Choroid plexus epithelial cell (primary cell): ENCODE measurements at regions not wholly inside any gene's neighbourhood (a gene's known extent, or its start where the extent isn't known, plus 50 kb on each side); places are given as distances from the start of the nearest gene placed in this dataset.
"Not testable (repeated sequence)": the region's sequence is repeated elsewhere in the genome, so short reads cannot be mapped to it uniquely, and the experiment has no call there.

Source experiments
- DNase-seq: peaks from one replicate; pipeline ENCODE4 v3.0.0-alpha.2; 2010; ENCODE audit warnings: low read depth
- H3K4me3 ChIP-seq: 2 replicates; pipeline ENCODE4 v1.5.1; 2011; ENCODE audit warnings: low read depth, mild to moderate bottlenecking, control low read depth, low read length, moderate library complexity
- TF ChIP-seq, protein P1 (sequence below): conservative IDR thresholded peaks from 2 replicates; pipeline ENCODE4 v1.5.1; 2011; ENCODE audit warnings: low read depth, mild to moderate bottlenecking, control low read depth, inconsistent platforms, low read length, moderate library complexity

DNA sequence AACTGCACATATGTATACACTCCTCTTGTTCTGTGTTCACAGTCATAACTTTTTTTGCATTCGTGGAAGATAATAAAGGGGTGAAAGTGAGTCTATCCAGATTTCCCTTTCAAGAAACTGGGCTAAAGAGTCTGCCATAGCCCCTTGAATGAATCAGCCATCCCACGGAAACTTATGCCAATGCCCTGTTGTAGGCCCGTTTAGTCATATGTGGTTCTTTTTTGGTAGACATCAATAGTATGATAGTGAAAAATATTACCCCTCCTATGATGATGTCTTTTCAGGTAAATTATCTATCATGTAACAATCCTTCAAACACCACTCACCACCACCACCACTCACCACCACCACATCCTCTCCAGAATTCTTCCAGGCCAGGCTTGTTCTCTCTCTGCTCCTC, 99.9 kb upstream of the MYLIP start:
- no peak for DNase-seq
- TF ChIP-seq, protein P1, sequence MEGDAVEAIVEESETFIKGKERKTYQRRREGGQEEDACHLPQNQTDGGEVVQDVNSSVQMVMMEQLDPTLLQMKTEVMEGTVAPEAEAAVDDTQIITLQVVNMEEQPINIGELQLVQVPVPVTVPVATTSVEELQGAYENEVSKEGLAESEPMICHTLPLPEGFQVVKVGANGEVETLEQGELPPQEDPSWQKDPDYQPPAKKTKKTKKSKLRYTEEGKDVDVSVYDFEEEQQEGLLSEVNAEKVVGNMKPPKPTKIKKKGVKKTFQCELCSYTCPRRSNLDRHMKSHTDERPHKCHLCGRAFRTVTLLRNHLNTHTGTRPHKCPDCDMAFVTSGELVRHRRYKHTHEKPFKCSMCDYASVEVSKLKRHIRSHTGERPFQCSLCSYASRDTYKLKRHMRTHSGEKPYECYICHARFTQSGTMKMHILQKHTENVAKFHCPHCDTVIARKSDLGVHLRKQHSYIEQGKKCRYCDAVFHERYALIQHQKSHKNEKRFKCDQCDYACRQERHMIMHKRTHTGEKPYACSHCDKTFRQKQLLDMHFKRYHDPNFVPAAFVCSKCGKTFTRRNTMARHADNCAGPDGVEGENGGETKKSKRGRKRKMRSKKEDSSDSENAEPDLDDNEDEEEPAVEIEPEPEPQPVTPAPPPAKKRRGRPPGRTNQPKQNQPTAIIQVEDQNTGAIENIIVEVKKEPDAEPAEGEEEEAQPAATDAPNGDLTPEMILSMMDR: no peak
- H3K4me3 ChIP-seq: no peak overlapping the region

- DNase-seq: no peak
- no peak overlapping the region for H3K4me3 ChIP-seq
- TF ChIP-seq, protein P1: no peak
Observed at GRCh38 chr6:16020259-16020658, 108.6 kb upstream of the MYLIP start.

- TF ChIP-seq, protein P1: no peak
- DNase-seq: no peak
- no peak overlapping the region for H3K4me3 ChIP-seq
Observed at GRCh38 chr6:16019462-16019861, 109.4 kb upstream of the MYLIP start.

GRCh38 chr6:16018626-16019025, 110.3 kb upstream of the MYLIP start:
- TF ChIP-seq, protein P1: no peak
- no peak for DNase-seq
- H3K4me3 ChIP-seq: no peak overlapping the region

- not testable (repeated sequence) for DNase-seq, H3K4me3 ChIP-seq
Observed at GRCh38 chr6:16014325-16014724, 114.6 kb upstream of the MYLIP start.

- no peak for DNase-seq
- no peak overlapping the region for H3K4me3 ChIP-seq
- TF ChIP-seq, protein P1: no peak
Observed at GRCh38 chr6:16007146-16007545, 121.7 kb upstream of the MYLIP start.

- TF ChIP-seq, protein P1: no peak
- H3K4me3 ChIP-seq: no peak overlapping the region
- DNase-seq: no peak
Observed at GRCh38 chr6:16006681-16007080, 122.2 kb upstream of the MYLIP start.

GRCh38 chr6:16004934-16005679, 123.8 kb upstream of the MYLIP start:
- TF ChIP-seq, protein P1: no peak
- DNase-seq: no peak
- H3K4me3 ChIP-seq: no peak overlapping the region
